COLO668 (cell line): ENCODE measurements at regions not wholly inside any gene's neighbourhood (a gene's known extent, or its start where the extent isn't known, plus 50 kb on each side); places are given as distances from the start of the nearest gene placed in this dataset.
"Not testable (repeated sequence)": the region's sequence is repeated elsewhere in the genome, so short reads cannot be mapped to it uniquely, and the experiment has no call there.

Experiments
- DNase-seq: peaks from one replicate; lab custom pipeline; 2025; ENCODE audit not compliant: unreplicated experiment; lab: John Stamatoyannopoulos, UW

DNA sequence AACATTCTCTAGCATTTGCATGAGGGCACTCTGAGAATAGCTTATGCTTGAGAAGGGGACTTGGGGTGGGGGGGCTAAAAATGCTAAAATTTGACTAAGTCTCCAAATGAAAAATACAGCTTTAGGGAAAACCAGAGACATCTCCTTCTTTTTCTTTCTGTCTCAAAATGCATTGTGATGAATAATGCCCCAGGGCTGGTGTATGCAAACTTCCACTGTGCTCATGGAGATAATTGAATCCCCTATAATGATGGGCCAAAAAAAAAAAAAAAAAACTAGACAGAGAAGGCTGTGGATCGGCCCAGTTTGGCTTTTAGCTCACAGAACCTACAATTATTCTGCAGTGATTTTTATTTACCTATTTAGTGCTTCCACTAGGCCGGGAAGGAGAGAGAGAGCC lies 147.9 kb upstream of the RORA start:
- DNase-seq = no peak

DNA sequence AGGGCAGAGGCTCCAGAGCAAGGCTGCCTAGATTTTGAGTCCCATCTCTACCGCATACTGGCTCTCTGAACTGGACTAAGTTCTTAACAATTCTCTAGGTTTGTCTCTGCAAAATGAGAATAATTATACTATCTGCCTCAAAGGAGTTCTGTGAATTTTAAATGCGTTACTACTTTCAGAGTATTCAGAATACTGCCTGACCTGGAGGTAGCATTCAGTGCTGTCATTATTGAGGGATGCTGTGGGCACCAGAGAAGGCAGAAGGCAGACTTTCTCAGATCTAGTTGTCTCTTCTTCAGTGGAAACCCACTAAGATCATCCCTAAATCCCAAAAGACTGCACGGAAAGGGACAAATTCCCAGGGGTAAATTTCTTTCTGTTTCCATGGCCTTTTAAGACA lies 147.4 kb upstream of the RORA start:
- DNase-seq = no peak

GRCh38 chr15:61374848-61375247 lies 145.7 kb upstream of the RORA start:
- no peak for DNase-seq

- peak; percentile 45 for DNase-seq
Observed at GRCh38 chr15:61367953-61368352, 138.9 kb upstream of the RORA start.

DNA sequence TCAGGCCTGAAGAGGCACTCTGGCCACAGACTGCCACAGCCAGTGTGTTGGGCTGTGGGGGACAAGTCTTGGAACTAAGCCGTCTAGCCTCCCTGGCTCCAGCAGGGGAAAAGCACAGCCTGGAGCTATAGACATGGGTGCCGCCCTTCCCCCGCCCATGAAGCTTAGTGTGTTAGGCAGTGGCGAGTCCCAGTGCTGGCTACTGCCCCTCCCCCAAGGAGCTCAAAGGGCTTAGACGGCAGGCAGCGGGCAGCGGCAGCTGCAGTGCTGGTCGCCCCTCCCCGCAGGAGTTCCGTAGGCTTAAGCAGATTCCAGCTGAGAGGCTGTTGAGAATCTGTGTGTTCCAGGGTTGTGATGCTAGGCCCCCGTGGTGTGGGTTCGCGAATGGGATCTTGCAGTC lies 135.8 kb upstream of the RORA start:
- DNase-seq = peak; percentile 55

DNA sequence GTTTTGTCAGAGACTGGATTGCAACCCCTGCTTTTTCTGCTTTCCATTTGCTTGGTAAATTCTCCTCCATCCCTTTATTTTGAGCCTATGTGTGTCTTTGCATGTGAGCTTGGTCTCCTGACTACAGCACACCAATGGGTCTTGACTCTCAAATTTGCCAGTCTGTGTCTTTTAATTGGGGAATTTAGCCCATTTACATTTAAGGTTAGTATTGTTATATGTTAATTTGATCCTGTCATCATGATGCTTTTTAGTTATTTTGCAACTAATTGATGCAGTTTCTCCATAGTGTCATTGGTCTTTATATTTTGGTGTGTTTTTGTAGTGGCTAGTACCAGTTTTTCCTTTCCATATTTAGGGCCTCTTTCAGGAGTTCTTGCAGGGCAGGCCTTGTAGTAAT lies 133.8 kb upstream of the RORA start:
- DNase-seq = not testable (repeated sequence)

- no peak for DNase-seq
Observed at GRCh38 chr15:61344293-61344692, 115.2 kb upstream of the RORA start.

DNA sequence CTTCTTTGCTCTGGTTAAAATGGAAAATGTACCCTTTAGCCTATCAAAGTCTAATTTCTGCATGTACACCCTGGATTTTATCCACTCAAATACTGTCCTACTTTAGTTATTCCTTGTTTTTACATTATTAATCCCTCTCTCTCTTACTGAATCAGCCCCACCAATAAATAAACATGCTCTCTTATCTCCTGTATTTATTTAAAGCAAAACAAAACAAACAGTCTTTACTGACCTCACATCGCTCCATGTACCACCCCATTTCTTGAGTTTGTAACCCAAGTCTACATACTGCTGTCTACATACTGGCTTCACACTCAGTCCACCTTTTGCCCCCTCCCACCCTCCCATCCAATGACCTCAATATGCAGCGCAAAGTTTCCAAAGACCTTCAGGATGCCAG lies 113.3 kb upstream of the RORA start:
- no peak for DNase-seq

DNA sequence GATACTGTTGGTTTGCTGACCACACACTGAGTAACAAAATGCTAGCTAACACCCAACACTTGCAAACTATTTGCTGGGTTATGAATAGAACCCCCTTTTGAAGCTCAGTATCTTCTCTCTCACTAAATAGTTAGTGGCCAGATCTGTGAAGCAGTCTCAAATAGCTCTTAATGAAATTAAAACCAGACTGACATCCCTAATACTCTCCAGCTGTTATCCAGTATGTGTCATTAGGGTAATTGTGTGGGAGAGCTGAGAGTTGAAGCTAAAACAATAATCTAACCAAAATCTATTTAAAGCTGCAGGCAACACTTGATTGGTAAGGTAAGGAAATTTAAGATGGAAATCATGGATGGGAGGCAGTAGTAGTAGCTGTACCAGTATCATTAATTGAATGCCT lies 110.4 kb upstream of the RORA start:
- no peak for DNase-seq

- no peak for DNase-seq
Observed at GRCh38 chr15:61337541-61337940, 108.4 kb upstream of the RORA start.

DNA sequence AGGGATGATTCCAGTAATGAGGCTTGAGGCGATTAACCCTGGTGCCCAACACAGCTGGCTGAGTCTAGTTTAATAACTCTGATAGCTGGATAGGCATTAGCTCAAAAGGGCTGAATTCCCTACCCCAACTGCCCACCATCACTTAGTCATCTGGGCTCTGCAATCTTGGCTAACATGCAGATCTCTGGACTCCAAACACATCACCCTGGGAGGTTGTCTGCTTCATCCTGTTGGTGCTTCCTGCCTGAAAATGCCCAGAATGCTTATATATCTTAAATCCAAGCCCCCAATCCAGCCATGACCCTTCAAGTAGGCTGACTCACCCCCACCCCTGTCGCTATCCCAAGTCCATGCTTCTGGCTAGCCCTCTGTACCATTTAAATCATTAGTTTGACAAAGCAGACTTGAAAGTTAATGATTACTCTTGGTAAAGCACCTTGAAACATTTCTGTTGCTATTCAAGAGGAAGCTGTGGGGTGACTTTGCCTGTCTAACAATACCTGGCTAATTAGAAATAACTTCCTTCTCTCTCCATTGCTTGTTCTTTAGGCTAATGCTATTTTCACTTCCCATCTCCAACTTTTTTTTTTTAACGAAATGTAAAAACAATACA lies 107.0 kb upstream of the RORA start:
- no peak for DNase-seq

GRCh38 chr15:61334714-61335113 lies 105.6 kb upstream of the RORA start:
- not testable (repeated sequence) for DNase-seq

GRCh38 chr15:61331019-61331418 lies 101.9 kb upstream of the RORA start:
- DNase-seq = no peak

GRCh38 chr15:61327019-61327631 lies 98.0 kb upstream of the RORA start:
- peak; percentile 89 for DNase-seq

GRCh38 chr15:61319892-61320291 lies 90.8 kb upstream of the RORA start:
- DNase-seq = no peak

DNA sequence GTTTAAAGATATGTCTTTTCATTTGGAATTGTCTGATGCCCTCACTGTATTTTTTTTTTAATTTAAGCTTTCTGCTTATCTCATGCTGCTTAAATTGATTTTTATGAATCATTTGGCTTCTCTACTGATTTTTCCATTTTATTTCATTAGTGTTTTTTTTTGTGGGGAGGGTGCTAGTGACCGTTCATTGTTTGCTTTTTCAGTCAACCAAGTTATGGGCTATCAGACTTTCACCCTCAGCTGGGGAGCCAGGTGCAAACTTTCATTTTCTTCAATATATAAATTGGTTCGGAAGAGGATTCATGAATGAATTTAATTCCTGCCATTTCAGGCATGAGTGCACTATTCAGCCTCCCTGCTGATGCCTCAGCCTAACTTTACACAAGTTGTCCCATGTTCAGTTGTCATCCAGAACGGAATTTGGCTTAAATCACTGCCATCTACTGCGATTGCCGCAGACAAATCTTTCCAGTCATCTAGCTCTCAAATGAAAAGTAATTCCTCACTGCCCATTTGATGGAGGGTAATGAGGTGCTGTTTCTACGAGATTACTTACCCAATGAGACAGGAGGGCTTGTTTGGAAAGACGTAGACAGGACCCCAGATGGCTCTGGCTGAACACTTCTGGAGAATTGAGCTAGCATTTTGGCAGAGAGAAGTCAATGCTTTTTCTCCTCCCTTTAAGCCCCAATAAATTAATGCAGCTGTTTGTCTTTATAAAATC lies 89.9 kb upstream of the RORA start:
- peak; percentile 13 for DNase-seq

GRCh38 chr15:61318301-61318700 lies 89.2 kb upstream of the RORA start:
- DNase-seq = peak; percentile 84

DNA sequence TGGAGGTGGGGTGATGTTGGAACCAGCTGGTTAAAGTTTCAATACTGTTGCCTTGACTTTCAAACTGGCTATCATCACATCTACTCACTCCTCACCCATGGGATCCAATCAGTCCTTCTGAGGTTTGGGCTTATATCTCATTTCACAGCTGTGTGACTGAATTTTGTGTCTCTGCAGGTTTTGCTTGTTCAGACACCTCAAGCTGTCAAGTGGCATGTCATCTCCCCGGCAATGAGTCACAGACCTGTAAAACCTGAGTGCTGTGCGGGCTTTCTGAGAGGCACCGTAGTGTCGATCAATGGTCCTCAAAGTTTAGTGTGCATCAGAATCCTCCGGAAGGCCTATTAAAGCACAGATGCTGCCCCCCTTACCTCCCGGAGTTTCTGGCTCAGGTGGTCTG lies 86.4 kb upstream of the RORA start:
- no peak for DNase-seq

DNA sequence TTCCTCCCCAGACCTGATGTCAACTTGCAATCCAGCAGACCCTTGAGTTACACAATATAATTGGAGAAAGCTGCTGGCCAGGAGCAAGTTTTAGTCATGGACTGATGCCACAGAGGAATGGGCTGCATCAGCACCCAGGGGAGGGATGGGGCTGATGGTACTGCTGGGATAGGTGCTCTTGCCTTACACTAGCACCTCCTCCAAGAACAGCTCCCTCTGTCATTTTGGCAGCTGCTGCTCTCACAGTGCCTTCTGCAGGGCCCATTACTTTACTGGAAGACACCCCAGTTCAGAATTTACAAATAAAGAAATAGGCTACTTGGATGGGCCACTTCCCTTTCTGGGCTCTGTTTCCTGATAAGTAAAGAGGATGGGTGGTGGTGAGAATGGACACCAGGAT lies 85.3 kb upstream of the RORA start:
- no peak for DNase-seq

DNA sequence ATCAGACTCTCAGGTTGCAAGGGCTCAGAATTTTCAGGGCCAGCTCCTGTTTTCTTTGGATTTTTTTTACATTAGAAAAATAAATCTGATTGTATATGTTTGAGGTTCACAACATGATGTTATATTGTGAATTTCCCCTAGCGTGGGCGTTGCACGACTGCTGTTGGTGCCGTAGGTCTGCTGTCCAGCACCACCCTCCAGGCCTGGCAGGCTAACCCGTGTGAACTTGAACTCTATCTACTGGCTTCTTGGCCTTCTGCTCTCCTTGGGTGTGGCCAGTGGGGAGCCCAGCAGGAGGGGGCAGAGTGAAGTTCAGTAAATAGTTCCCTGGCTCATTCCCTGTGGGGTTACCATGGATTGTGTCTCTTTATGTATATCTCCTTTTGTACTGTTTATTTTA lies 80.5 kb upstream of the RORA start:
- peak; percentile 24 for DNase-seq

- DNase-seq = no peak
Observed at GRCh38 chr15:61309031-61309511, 80.0 kb upstream of the RORA start.

DNA sequence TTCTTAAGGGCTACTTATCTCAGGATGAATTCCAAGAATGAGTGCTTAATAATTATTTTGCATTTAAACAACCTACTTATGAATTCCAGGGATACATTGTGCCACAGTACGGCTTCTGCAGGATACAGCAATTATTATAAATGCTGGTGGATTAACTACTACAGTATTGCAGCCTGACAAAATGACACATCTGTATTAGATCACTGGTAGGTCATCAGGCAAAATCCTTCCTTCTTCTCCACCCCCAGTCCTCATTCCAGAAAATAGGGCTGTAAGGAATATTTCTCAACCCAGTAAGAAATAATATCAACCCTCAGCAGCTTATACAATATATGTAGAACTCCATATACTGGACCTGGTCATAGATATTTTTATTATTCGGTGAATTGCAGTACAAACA lies 79.3 kb upstream of the RORA start:
- DNase-seq = no peak
